SK-N-SH treated with all-trans-retinoic acid at 6 μM for 48 hours (cell line): ENCODE measurements at regions not wholly inside any gene's neighbourhood (a gene's known extent, or its start where the extent isn't known, plus 50 kb on each side); places are given as distances from the start of the nearest gene placed in this dataset.

Experiments used
- ATAC-seq: fragments of 200-7000 bp; cut with Tn5 transposase; 3 replicates; pipeline ENCODE4 v1.9.1; 2020; ENCODE audit warnings: mild to moderate bottlenecking, moderate library complexity
- ARNTL ChIP-seq: fragments of 450-650 bp; formaldehyde crosslinking; IDR thresholded peaks from 2 replicates; pipeline ENCODE4 v1.5.0; 2020; ENCODE audit warnings: low read depth, mild to moderate bottlenecking, moderate library complexity, borderline replicate concordance
- BACH2 ChIP-seq: fragments of 250-450 bp; sonication (Bioruptor Pico); IDR thresholded peaks from 2 replicates; pipeline ENCODE4 v1.9.0; 2021; ENCODE audit warnings: mild to moderate bottlenecking, borderline replicate concordance
- CSDC2 ChIP-seq: fragments of 250-450 bp; sonication (Bioruptor Pico); IDR thresholded peaks from 2 replicates; pipeline ENCODE4 v1.5.0; 2020; ENCODE audit warnings: mild to moderate bottlenecking, moderate library complexity
- GLIS3 ChIP-seq: fragments of 250-450 bp; sonication (Bioruptor Pico); IDR thresholded peaks from 2 replicates; pipeline ENCODE4 v1.5.0; 2020; ENCODE audit warnings: mild to moderate bottlenecking, moderate library complexity
- ISL1 ChIP-seq: fragments of 250-450 bp; sonication (Bioruptor Pico); IDR thresholded peaks from 2 replicates; pipeline ENCODE4 v2.1.2; 2022; ENCODE audit warnings: mild to moderate bottlenecking, moderate library complexity
- OSR1 ChIP-seq: fragments of 250-450 bp; sonication (Bioruptor Pico); IDR thresholded peaks from 2 replicates; pipeline ENCODE4 v1.8.0; 2022; ENCODE audit warnings: moderate library complexity, mild to moderate bottlenecking, inconsistent platforms
- PPARA ChIP-seq: fragments of 250-450 bp; sonication (Bioruptor Pico); IDR thresholded peaks from 2 replicates; pipeline ENCODE4 v1.5.0; 2020; ENCODE audit warnings: mild to moderate bottlenecking, borderline replicate concordance
- SNAI2 ChIP-seq: fragments of 250-450 bp; sonication (Bioruptor Pico); IDR thresholded peaks from 2 replicates; pipeline ENCODE4 v1.5.0; 2020; ENCODE audit warnings: mild to moderate bottlenecking, moderate library complexity
- TCF4 ChIP-seq: fragments of 250-450 bp; sonication (Bioruptor Pico); IDR thresholded peaks from 2 replicates; pipeline ENCODE4 v1.8.0; 2021; ENCODE audit warnings: mild to moderate bottlenecking, moderate library complexity, borderline replicate concordance
- ZC3H10 ChIP-seq: fragments of 250-450 bp; sonication (Bioruptor Pico); IDR thresholded peaks from 2 replicates; pipeline ENCODE4 v1.5.1; 2021; ENCODE audit warnings: mild to moderate bottlenecking, moderate library complexity
- ZFP30 ChIP-seq: fragments of 450-650 bp; formaldehyde crosslinking; IDR thresholded peaks from 2 replicates; pipeline ENCODE4 v1.5.0; 2022; ENCODE audit warnings: mild to moderate bottlenecking, moderate library complexity
- ZNF565 ChIP-seq: fragments of 450-650 bp; formaldehyde crosslinking; conservative IDR thresholded peaks from 2 replicates; pipeline ENCODE4 v1.5.0; 2020; ENCODE audit warnings: low read depth, mild to moderate bottlenecking, moderate library complexity
- ZNF8 ChIP-seq: fragments of 450-650 bp; formaldehyde crosslinking; IDR thresholded peaks from 2 replicates; pipeline ENCODE4 v1.5.0; 2020; ENCODE audit warnings: mild to moderate bottlenecking, moderate library complexity
- TF ChIP-seq, protein P1 (sequence below): fragments of 250-450 bp; sonication (Bioruptor Pico); IDR thresholded peaks from 2 replicates; pipeline ENCODE4 v1.8.0; 2021; ENCODE audit warnings: low read depth, mild to moderate bottlenecking, moderate library complexity, borderline replicate concordance
- TF ChIP-seq, protein P2 (sequence below): fragments of 250-450 bp; sonication (Bioruptor Pico); IDR thresholded peaks from 2 replicates; pipeline ENCODE4 v1.8.0; 2020; ENCODE audit warnings: mild to moderate bottlenecking, moderate library complexity, borderline replicate concordance
- TF ChIP-seq, protein P3 (sequence below): fragments of 250-450 bp; sonication (Bioruptor Pico); IDR thresholded peaks from 2 replicates; pipeline ENCODE4 v1.5.1; 2020; ENCODE audit warnings: low read depth, mild to moderate bottlenecking, moderate library complexity
- TF ChIP-seq, protein P4 (sequence below): fragments of 250-450 bp; sonication (Bioruptor Pico); IDR thresholded peaks from 2 replicates; pipeline ENCODE4 v1.5.1; 2021; ENCODE audit warnings: mild to moderate bottlenecking, moderate library complexity
- TF ChIP-seq, protein P5 (sequence below): fragments of 250-450 bp; sonication (Bioruptor Pico); IDR thresholded peaks from 2 replicates; pipeline ENCODE4 v1.5.0; 2020; ENCODE audit warnings: mild to moderate bottlenecking, moderate library complexity

DNA sequence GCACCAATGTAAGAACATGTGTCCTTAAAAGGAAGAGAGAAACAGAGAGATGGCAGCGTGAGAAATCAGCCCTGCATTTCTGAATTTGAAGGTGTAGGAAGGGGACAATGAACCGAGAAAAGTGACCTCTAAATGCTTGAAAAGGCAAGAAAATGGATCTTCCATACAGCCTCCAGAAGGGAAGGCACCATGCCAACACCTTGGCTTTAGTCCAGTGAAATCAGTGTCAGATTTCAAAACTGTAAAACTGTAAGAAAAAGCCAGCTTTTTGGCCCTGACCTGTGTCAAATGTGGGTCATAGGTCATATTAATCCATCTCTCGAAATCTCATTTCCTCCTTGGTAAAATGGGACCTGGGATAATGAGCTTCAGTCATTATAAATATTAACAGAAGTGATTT is 762.3 kb downstream of the DCDC2C start:
- ATAC-seq = no peak

DNA sequence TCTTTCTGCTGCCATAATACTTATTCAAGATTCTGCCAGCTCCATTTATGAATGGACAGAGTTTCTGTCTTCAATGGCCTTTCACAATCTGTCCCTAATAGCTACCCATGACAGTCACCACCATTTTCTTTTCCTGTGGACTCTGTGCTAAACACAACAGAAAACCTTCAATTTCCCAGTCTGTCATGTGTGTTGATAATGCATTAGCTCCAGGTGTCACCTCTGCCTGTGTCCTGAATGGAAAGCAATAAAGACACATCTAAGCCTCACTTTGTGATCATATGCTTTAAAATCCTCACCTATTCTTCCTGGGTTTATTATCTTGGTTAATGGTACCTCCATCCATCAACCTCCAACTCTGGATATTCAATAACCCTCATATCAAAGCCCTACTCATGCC is 772.2 kb downstream of the DCDC2C start:
- ATAC-seq = no peak
- TF ChIP-seq GLIS3 (CRISPR knock-in tag) (no peak), TCF4 (CRISPR knock-in tag) (no peak)
- TF ChIP-seq, protein P1, sequence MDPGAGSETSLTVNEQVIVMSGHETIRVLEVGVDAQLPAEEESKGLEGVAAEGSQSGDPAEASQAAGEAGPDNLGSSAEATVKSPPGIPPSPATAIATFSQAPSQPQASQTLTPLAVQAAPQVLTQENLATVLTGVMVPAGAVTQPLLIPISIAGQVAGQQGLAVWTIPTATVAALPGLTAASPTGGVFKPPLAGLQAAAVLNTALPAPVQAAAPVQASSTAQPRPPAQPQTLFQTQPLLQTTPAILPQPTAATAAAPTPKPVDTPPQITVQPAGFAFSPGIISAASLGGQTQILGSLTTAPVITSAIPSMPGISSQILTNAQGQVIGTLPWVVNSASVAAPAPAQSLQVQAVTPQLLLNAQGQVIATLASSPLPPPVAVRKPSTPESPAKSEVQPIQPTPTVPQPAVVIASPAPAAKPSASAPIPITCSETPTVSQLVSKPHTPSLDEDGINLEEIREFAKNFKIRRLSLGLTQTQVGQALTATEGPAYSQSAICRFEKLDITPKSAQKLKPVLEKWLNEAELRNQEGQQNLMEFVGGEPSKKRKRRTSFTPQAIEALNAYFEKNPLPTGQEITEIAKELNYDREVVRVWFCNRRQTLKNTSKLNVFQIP (CRISPR knock-in tag) = no peak

More for the DNA sequence above, 762.3 kb downstream of the DCDC2C start:
- no peak for TF ChIP-seq OSR1 (CRISPR knock-in tag)
- no peak for TF ChIP-seq ZFP30 (CRISPR knock-in tag)
- no peak for TF ChIP-seq ARNTL
- TF ChIP-seq, protein P2, sequence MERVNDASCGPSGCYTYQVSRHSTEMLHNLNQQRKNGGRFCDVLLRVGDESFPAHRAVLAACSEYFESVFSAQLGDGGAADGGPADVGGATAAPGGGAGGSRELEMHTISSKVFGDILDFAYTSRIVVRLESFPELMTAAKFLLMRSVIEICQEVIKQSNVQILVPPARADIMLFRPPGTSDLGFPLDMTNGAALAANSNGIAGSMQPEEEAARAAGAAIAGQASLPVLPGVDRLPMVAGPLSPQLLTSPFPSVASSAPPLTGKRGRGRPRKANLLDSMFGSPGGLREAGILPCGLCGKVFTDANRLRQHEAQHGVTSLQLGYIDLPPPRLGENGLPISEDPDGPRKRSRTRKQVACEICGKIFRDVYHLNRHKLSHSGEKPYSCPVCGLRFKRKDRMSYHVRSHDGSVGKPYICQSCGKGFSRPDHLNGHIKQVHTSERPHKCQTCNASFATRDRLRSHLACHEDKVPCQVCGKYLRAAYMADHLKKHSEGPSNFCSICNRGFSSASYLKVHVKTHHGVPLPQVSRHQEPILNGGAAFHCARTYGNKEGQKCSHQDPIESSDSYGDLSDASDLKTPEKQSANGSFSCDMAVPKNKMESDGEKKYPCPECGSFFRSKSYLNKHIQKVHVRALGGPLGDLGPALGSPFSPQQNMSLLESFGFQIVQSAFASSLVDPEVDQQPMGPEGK (CRISPR knock-in tag) = no peak
- TF ChIP-seq CSDC2 (CRISPR knock-in tag) = no peak
- TF ChIP-seq, protein P3, sequence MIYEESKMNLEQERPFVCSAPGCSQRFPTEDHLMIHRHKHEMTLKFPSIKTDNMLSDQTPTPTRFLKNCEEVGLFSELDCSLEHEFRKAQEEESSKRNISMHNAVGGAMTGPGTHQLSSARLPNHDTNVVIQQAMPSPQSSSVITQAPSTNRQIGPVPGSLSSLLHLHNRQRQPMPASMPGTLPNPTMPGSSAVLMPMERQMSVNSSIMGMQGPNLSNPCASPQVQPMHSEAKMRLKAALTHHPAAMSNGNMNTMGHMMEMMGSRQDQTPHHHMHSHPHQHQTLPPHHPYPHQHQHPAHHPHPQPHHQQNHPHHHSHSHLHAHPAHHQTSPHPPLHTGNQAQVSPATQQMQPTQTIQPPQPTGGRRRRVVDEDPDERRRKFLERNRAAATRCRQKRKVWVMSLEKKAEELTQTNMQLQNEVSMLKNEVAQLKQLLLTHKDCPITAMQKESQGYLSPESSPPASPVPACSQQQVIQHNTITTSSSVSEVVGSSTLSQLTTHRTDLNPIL (CRISPR knock-in tag) = no peak
- TF ChIP-seq ZNF565 = no peak
- no peak for TF ChIP-seq ZC3H10 (CRISPR knock-in tag)
- no peak for TF ChIP-seq TCF4 (CRISPR knock-in tag)
- TF ChIP-seq PPARA (CRISPR knock-in tag) = no peak
- TF ChIP-seq ISL1 = no peak
- TF ChIP-seq ZNF8 = no peak
- no peak for TF ChIP-seq GLIS3 (CRISPR knock-in tag)
- TF ChIP-seq, all 23 proteins: peak for 0

DNA sequence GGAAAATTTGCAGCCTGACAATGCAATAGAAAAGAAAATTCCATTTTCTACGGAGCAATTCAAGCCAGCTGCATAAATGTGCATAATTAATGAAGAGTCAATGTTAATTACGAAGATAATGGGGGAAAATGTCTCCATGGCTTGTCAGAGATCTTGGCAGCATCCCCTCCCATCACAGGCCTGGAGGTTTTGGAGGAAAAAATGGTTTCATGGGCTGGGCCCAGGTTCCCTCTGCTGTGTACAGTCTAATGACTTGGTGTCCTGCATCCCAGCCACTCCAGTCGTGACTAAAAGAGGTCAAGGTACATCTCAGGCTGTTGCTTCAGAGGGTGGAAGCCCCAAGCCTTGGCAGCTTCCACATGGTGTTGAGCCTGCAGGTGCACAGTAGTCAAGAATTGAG is 779.7 kb downstream of the DCDC2C start:
- TF ChIP-seq ARNTL (no peak), ZC3H10 (CRISPR knock-in tag) (no peak), PPARA (CRISPR knock-in tag) (no peak), CSDC2 (CRISPR knock-in tag) (no peak), ZNF8 (no peak), BACH2 (no peak), ZFP30 (CRISPR knock-in tag) (no peak), TCF4 (CRISPR knock-in tag) (no peak), SNAI2 (no peak), OSR1 (CRISPR knock-in tag) (no peak), ISL1 (no peak)
- TF ChIP-seq, protein P4, sequence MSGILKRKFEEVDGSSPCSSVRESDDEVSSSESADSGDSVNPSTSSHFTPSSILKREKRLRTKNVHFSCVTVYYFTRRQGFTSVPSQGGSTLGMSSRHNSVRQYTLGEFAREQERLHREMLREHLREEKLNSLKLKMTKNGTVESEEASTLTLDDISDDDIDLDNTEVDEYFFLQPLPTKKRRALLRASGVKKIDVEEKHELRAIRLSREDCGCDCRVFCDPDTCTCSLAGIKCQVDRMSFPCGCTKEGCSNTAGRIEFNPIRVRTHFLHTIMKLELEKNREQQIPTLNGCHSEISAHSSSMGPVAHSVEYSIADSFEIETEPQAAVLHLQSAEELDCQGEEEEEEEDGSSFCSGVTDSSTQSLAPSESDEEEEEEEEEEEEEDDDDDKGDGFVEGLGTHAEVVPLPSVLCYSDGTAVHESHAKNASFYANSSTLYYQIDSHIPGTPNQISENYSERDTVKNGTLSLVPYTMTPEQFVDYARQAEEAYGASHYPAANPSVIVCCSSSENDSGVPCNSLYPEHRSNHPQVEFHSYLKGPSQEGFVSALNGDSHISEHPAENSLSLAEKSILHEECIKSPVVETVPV (CRISPR knock-in tag) = no peak
- TF ChIP-seq, protein P2 (CRISPR knock-in tag) = no peak
- TF ChIP-seq, protein P5, sequence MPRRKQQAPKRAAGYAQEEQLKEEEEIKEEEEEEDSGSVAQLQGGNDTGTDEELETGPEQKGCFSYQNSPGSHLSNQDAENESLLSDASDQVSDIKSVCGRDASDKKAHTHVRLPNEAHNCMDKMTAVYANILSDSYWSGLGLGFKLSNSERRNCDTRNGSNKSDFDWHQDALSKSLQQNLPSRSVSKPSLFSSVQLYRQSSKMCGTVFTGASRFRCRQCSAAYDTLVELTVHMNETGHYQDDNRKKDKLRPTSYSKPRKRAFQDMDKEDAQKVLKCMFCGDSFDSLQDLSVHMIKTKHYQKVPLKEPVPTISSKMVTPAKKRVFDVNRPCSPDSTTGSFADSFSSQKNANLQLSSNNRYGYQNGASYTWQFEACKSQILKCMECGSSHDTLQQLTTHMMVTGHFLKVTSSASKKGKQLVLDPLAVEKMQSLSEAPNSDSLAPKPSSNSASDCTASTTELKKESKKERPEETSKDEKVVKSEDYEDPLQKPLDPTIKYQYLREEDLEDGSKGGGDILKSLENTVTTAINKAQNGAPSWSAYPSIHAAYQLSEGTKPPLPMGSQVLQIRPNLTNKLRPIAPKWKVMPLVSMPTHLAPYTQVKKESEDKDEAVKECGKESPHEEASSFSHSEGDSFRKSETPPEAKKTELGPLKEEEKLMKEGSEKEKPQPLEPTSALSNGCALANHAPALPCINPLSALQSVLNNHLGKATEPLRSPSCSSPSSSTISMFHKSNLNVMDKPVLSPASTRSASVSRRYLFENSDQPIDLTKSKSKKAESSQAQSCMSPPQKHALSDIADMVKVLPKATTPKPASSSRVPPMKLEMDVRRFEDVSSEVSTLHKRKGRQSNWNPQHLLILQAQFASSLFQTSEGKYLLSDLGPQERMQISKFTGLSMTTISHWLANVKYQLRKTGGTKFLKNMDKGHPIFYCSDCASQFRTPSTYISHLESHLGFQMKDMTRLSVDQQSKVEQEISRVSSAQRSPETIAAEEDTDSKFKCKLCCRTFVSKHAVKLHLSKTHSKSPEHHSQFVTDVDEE (CRISPR knock-in tag) = no peak
- ATAC-seq = no peak
